Stimulated activated CD8-positive, alpha-beta memory T cell treated with anti-CD3 and anti-CD28 coated beads, Interleukin-2, amount 100 ng/mL, for 48 hours (primary cell): ENCODE measurements at regions not wholly inside any gene's neighbourhood (a gene's known extent, or its start where the extent isn't known, plus 50 kb on each side); places are given as distances from the start of the nearest gene placed in this dataset.

ENCODE experiments used
- DNase-seq, 2 donors: peaks; one replicate each; pipeline ENCODE4 v3.0.0-alpha.2; 2020; ENCODE audit warnings: low read depth in 2 of 2

DNA sequence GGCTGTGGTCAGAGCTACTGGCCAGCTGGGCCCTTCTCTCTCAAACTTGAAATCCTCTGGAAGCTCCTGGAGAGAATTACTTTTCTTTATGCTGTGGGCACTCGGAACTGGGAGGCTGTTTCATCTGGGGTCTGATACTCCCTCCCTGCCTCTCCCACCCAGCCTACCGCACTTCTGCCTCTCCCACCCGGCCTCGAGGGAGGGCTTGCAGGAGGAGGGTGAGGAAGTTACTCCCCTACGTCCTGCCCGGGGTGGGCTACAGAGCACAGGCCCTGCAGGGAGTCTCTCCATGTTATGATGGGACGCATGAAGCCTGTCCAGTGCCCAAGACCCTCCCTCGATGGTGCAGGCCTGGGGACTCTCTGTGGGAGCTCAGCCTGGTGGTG lies 584.6 kb upstream of the MKI67 start:
- no peak for DNase-seq

DNA sequence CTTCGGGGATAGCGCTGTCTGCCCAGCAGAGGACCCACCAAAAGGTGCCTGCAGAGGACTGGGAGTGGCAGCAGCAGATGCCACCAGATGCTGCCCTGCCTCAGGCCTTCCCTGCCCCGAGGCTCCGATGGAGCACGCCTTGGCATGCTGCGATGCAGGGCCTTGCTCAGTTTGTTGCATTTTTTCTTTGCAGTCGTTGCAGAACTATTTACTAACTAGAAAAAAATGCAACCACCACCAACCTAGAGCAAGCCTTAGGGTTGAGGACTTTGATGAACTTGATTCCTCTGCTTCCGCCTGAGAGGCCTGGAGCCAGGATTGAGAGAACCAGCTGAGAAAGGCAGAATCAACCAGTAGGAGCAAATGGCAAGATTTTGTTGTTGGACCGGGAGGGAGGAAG lies 585.6 kb upstream of the MKI67 start:
- no peak for DNase-seq

DNA sequence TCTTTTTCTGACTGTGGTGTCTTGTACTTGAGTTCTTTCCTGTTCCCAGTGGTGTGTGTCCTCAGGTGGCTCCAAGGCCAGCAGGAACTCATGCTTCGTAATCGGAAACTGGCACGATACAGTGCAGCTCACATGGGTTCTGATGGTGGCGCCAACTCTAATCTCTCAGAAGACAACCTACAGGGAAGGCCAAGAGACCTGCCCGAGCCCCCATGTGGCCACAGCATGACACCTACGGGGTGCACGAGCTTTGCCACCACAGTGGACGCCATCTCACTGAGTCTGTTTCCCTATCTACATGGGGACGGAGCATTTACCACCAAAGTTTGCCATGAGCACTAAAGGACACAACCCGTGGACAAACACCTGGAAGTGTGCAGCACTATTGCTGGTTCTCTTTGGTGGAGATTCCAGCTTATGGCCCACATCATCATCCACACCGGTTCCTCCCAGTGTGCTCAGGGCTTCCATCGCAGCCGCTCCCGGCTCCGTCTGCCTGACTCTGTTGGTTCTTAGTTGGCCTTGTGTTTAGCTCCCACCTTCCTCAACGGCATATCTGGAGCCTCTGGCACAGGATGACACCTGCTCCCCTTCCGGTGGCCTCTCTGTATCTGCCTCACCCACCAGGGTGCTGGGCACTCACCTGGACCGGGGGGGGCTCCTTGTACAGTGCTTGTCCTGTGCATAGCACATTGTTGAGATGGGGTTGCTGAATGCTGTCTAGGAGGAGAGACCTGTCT lies 586.6 kb upstream of the MKI67 start:
- no peak for DNase-seq

DNA sequence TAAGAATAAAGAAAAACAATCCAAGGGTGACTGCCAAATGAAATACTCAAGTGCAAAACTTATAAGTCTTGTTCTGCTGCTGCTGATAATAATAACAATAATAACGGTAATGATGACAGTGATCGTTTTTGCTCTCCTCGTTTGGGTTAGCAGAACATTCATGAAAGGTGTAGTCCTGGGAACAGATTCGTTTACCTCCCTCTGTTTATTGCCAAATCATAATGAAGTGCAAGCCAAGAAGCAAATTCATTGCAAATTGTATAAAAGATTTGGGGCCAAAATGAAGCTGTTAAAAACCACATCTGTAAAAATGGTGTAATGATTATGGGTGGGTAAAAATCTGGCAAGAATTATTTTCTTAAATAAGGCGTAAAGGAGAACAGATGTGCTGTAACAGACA lies 587.2 kb upstream of the MKI67 start:
- no peak for DNase-seq

DNA sequence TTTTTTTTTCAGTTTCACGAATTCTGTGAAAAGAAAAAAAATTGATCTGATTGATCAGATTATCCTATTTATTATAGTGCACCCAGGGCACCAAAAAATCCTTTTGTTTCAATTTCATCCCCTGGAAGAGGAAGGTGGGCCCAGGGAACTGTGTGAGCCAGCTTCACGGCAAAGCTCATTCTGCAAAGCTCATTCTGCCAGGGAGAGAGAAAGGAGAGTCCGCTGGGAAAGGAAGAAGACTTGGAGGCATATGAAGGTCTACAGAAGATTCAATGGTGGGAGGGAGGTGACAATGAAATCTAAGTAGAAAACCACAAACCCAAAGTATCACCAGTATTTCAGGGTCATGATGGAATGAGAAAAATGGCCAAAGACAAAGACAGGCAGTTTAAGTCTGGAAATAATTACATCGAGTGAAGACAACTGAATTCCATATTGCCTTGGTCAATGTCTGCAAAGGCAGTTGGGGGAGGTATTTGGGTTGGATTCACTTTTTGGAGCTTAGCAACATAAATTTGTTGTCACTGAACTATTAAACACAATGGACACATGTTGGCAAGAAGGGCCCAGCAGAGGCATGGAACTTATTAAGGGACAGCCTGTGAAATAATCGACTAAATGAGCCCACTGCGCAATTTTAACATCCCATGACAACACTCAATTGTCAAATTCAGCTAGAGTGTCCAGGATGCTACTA lies 587.8 kb upstream of the MKI67 start:
- DNase-seq = no peak

DNA sequence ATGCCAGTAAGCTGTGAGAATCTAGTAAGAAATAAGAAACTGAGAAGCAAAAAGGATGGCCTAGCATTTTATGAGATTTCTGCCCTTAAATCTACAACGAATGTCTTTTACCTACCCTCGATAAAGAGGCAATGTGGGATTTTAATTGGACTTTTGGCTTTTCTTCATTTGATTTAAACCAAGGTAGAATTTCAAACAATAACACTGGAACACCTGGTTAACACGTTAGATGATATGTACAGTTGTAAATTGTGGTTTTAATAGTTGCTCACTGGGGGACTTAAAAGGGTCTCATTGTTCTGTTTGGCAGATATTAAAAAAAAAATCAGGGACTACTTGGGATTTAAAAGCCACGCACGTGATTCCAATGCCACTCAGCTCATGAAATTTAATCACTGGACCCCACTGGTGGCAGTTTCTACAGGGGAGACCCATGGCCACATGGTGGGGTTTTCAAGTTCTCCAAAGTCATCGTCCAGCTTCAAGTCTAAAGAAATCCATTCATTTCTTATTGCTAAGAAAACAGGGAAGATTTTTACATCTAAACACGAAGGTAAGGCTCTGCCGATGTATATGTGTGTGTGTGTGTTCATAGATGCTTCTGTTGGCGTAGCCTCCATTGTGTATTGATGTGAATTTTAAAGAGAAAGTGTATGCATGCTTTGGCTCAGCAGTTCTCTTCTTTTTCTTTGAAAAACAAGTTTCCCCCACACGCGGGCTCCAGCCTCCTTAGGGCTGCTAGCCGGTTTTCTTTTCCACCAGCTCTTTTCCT lies 588.6 kb upstream of the MKI67 start:
- DNase-seq = no peak

DNA sequence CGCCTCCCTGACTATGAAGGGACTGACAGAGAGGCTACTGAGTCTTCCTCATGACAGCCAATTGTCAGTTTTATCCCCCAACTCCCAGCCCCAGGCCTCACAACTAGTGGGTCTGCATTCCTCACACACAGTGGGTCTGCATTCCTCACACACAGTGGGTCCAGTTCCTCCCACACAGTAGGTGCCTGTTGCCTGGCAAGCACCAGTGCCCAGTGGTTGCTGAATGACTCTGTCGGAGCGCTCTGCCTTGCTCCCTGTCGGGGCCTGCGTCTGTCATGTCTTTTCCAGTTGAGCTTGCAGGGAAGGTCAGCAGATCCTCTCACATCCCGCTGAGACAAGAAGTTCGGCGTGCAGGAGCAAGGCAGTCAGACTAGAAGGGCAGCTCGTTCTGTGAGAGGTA lies 590.0 kb upstream of the MKI67 start:
- DNase-seq = no peak

DNA sequence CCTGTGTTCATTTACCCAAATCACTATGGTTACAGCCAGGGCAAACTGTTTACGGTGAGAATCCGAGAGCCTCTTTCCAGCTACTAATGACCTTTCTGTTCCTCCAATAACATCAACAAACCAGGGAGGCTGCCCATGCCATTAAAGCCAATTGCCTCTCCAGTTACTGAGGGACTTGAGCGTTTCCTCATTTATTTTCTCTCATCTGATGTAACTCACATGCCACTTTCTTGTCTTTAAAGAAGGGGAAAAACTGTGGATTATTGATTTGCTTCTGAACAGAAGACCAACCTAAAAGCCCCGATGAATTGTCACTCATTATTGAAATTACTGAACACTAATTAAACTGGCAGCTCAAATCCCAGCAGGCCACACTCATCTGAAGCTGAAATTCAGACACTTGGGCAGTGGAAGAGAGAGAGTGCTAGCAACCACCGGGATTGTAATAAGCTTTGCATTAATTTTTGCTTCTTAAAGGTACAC lies 595.8 kb upstream of the MKI67 start:
- DNase-seq = no peak

DNA sequence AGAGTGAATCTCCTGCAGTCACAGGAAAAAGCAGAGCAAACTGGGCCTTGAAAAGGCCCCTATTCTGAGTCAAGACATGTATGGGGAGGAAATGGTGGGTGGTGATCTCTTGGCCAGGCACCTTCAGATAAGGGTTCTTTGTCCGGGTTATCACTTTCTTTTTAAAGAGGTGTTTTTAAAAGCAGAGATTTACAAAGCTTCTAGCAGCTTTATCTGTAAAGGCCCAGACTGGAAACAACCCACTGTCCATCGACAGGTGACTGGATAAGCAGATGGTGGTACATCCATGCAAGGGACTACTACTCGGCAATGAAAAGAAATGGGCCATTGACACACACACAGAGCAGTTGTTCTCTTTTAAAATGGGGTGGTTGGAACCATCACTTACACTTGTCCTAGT lies 596.7 kb upstream of the MKI67 start:
- DNase-seq = no peak

DNA sequence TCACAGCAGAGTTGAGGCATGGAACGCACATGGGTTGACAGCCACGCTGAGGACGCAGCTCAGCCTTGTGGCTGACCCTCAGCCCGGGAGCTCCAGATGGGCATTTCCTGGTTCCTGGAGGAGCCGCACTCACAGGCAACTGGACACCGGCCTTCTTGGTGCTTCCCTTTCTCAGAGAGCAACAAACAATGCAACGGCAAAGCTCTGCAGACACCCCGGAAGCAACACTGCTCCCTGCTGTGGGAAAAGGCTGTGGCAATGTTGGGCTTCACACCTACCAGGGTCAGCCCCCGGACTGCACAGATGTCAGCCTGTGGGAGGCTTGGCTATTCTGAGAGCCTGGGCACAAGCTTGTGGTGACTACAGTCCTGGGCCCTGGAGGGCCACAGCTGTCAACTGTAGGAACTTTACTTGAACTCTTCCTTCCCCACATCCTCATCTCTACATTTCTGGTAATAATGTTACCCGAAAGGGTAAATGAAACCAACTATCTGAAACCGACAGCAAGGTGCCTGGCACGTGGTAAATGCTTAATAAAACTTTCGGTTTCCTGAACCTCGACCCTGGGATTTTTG lies 597.5 kb upstream of the MKI67 start:
- no peak for DNase-seq

DNA sequence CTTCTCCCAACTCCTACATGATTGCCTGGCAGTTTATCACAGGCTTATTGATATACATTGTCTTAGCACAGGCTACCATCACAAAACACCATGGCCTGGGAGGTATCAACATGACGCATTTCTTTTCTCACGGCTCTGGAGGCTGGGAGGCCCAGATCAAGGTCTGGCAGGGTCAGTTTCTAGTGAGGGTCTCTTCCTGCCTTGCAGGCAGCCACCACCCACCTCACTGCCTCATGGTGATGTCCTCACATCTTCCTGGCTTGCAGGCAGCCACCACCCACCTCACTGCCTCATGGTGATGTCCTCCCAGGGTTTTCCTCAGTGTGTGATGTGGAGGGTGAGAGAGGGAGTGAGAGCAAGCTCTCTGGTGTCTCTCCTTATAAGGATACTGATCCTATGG lies 599.3 kb upstream of the MKI67 start:
- DNase-seq = no peak

DNA sequence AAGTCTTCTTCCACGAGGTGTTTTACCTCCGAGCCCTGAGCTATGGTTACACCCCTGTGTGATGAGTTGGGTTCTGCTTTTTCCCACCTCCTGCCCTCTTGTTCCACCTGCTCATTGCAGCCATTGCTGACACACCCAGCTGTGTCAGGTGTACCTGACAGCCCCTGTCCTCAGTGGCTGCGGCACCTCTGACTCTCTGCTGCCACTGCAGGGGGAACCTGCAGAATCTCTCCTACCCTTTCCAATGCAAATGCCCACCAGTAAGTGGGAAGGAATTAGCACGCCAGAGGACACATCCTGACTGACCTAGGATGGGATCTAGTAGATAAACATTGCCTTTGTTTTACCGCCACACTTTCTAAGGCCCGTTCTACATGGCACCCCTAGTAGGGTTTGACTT lies 600.9 kb upstream of the MKI67 start:
- no peak for DNase-seq

DNA sequence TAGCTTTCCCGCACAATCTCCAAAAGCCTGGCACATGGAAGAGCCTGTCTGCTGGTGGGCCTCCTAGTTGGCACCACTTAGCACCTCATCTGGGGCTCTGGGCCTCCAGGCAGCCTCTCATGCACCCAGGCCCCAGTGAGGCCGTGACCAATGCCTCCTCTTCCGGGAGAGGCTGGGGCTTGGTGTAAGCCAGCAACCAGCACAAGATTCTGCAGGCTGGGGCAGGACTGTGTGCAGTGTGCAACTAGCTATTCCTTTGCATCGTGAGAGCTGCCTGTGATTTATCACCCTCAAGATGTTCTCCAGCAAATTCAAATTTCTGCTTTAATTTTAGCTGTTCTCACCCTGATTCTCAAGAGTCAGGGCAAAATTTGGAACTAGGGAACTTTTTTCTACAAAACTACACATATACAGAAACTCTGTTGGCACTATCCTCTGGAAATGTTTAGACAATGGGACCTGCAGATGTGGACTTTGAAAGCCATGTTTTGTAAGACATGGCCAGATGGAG lies 603.7 kb upstream of the MKI67 start:
- no peak for DNase-seq

DNA sequence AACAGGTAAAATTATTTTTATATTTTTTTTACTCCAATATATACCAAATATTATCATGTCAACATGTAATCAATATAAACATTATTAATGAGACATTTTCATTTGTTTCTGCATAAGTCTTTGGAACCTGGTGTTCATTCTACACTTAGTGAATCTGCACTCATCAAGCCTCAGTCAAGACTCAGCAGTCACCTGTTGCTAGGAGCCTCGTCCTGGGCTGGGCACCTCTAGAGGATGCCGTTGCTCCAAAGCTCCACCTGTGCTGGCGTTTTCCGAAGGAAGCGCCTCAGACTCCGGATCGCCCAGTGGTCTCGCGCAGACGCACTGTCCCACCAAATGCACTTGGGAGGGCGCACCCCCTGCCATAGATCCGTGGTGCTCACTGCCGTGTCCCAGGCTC lies 604.7 kb upstream of the MKI67 start:
- DNase-seq = no peak

DNA sequence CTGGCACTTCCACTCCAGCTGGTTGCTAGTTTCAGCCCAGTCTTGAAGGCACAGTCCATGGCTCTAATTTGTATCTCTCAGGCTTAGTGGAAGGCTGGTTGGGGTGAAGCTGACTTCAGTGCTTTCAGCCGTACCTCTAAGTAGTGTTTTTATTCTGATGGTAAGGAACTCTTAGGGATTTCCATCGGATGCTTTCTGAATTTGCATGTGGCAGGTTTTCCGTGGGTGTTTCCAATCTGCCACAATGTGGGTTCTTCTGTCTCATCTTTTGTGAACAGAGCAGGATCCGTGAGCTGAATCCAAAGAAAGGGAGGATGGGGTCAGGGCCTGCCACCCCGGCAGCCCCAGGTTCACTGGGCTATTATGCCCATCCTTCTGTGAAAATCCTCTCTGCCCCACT lies 607.9 kb upstream of the MKI67 start:
- DNase-seq = no peak

DNA sequence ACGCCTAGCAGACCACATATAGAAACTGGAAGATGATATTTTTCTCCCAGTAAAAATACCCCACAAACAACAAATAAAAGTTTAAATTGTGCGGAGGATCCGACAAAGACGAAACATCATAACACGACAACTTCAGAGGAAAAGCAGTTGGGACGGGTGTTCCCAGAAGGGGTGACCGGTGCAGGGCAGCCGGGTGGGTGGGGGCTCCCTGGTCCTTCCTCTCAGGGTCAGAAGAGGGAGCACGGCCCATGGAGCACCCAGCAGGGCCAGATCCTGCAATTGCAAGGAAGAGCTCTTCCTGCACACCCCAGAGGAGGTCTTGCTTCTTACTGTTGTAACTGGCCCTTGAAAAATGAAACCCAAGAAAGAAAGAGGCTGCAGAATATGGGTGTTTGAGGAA lies 608.5 kb upstream of the MKI67 start:
- DNase-seq = no peak

DNA sequence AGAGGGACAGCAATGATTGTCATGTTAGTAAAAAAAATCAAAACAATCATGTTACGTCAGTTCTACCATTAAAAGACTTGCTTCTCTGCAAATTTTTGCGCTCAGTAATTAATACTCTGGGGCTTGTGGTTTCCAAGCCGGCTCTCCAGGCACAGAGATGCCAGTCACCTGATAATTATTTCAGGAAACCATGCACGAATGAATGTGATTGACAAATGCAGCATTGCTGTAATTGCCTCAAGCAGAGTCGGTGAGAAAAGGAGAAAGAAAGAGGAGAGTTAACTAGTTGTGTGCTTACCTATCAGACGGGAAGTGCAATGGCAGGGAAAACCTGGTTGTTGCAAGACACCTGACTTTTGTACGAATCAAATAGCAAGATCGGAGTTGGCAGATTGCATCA lies 609.8 kb upstream of the MKI67 start:
- DNase-seq = no peak

DNA sequence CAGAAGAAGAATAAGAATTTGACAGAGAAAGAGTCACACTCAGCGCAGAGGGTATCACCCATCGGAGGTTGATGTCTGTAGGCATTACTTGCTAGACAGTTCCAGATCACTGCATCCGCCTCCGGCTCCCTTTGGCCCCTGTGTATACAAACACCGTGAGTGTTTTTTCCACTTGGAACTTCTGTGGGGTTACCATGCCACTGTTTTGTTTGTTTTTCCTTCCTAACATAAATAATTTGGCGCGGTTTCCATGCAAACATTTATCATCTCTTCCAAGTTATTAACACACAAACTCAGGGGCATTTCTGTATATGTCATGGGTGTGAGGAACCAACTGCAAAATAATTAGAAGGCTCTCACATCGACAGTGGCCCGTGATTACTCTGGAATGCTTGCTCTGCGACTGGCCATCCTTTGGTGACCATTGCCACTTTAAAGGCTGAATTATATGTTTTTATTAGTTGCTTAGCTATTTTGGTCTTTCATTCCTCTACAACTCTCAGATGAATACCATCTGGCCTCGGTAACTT lies 612.2 kb upstream of the MKI67 start:
- no peak for DNase-seq

DNA sequence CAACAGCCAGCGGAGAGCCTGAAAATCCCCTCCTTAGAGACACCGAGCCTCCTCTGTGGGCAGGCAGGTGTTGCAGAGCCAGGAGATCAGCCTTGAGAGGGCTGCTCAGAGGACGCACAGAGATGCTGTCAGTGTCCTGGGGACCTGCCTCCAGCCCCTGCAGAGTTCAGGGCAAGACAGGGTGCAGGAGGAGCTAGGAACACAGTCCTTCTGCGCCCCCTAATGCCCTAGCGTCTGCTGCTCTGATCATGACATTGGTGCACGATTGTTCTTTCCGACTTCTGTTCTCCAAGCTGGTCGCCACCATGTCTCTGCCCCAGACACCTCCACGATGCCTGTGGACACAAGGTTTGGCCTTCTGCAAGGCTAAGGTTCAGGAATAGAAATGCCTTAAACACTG lies 613.7 kb upstream of the MKI67 start:
- DNase-seq = no peak

DNA sequence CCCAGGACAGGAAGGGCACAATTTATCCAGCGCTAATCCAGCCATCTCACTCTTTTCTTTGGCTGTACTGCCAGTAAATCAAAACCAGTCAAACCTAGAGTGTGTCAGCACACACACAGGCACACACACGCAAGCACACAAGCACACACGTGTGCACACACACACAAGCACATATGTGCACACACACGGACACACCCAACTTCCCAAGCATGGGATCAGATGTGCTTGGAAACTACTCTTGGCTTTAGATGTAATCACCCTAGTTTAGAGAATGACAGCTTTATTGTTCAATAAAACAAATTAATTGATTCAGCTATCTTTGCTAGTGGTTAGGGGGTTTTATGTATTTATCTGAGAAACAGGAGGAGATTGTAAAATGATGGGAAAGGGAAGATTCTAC lies 615.0 kb upstream of the MKI67 start:
- no peak for DNase-seq

DNA sequence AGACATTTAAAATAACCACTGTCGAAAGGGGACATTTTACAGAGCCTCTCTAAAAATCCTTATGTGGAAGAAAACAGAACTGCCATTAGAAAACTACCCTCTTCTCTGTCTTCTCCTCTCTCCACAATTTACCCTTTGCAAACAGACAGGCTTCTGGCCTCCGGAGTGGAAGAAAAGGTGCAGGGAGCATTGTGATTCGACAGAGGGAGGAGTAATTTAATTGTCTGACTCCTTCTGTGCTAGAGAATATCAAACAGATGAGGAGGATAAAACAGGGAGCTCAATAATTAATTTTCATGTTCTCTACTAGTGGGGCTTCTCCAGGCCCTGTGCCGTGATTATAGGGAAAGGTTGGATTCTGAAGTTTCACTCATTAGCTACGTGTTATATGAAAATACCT lies 615.5 kb upstream of the MKI67 start:
- DNase-seq = no peak

DNA sequence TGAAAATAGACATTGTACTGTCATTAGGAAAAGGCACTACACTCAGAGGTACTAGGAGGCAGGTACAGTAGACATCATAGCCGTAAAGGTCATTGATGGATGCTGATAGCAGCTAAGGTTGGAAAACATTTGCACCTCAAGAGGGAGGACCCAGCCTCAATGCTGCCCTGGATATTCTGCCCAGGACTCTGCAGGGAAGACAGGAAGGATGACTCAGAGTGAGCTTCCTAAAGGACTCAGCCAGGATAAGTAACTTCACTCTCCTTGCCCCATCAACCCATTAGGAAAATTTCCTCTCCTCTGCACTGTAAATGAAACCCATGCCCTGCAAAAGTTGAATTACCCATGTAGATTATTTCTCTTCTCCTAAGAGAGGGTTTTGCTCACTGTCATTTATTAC lies 617.9 kb upstream of the MKI67 start:
- no peak for DNase-seq
